HepG2 (cell line): ENCODE measurements at regions not wholly inside any gene's neighbourhood (a gene's known extent, or its start where the extent isn't known, plus 50 kb on each side); places are given as distances from the start of the nearest gene placed in this dataset.

Source experiments
- BHLHE40 ChIP-seq: IDR thresholded peaks from 2 replicates; pipeline ENCODE4 v1.6.1; 2011; ENCODE audit warnings: low read length, improper control_type of control experiment
- DNMT3B ChIP-seq: conservative IDR thresholded peaks from 2 replicates; pipeline ENCODE4 v1.6.1; 2016; ENCODE audit warnings: missing biosample characterization, control low read depth
- HMG20B ChIP-seq: conservative IDR thresholded peaks from 2 replicates; pipeline ENCODE4 v1.6.1; 2016; ENCODE audit warnings: missing genetic modification reagents, missing compliant biosample characterization
- JUN ChIP-seq: sonication (generic); formaldehyde crosslinking; IDR thresholded peaks from 2 replicates; pipeline ENCODE4 v1.4.0; 2020; ENCODE audit warnings: mild to moderate bottlenecking, missing genetic modification reagents
- NFE2L1 ChIP-seq: sonication (generic); formaldehyde crosslinking; IDR thresholded peaks from 2 replicates; pipeline ENCODE4 v1.4.0; 2020; ENCODE audit warnings: missing genetic modification reagents, mild to moderate bottlenecking, borderline replicate concordance
- POLR2AphosphoS5 ChIP-seq: IDR thresholded peaks from 2 replicates; pipeline ENCODE4 v1.6.1; 2012; ENCODE audit warnings: low read depth, low read length
- TP53 ChIP-seq: sonication (generic); formaldehyde crosslinking; conservative IDR thresholded peaks from 2 replicates; pipeline ENCODE4 v1.4.0; 2020; ENCODE audit warnings: missing genetic modification reagents
- ZNF367 ChIP-seq: sonication (generic); formaldehyde crosslinking; IDR thresholded peaks from 2 replicates; pipeline ENCODE4 v1.4.0; 2020; ENCODE audit warnings: missing genetic modification reagents, borderline replicate concordance
- ZNF629 ChIP-seq: sonication (generic); formaldehyde crosslinking; conservative IDR thresholded peaks from 2 replicates; pipeline ENCODE4 v1.5.0; 2020; ENCODE audit warnings: missing genetic modification reagents
- TF ChIP-seq, protein P1 (sequence below), 2 experiments: sonication (generic) in 1 of 2; formaldehyde crosslinking in 1 of 2; IDR thresholded peaks; 2 replicates each; pipeline versions ENCODE4 v1.5.1 to v1.6.1; 2011 to 2020; ENCODE audit warnings: borderline replicate concordance in 1 of 2, low read depth in 1 of 2, low read length in 1 of 2, mild to moderate bottlenecking in 1 of 2, missing genetic modification reagents in 1 of 2, moderate library complexity in 1 of 2

- TF ChIP-seq, protein P1, sequence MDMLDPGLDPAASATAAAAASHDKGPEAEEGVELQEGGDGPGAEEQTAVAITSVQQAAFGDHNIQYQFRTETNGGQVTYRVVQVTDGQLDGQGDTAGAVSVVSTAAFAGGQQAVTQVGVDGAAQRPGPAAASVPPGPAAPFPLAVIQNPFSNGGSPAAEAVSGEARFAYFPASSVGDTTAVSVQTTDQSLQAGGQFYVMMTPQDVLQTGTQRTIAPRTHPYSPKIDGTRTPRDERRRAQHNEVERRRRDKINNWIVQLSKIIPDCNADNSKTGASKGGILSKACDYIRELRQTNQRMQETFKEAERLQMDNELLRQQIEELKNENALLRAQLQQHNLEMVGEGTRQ (IDR thresholded peaks at IDR 0.05; ENCODE audit: low read depth, low read length), result no peak
- TF ChIP-seq, protein P1 (CRISPR knock-in tag; IDR thresholded peaks at IDR 0.05; ENCODE audit: borderline replicate concordance), result no peak
- no peak for TF ChIP-seq ZNF629 (CRISPR knock-in tag)
- no peak for TF ChIP-seq ZNF367 (CRISPR knock-in tag)
- TF ChIP-seq HMG20B (CRISPR knock-in tag), result no peak
- TF ChIP-seq TP53 (CRISPR knock-in tag), result no peak
- no peak for TF ChIP-seq NFE2L1 (CRISPR knock-in tag)
- no peak for TF ChIP-seq POLR2AphosphoS5
- TF ChIP-seq DNMT3B, result no peak
- TF ChIP-seq JUN (CRISPR knock-in tag), result no peak
- no peak for TF ChIP-seq BHLHE40
These were observed 314.6 kb upstream of the PDE3A start for GRCh38 chr12:20053782-20054181.
